GM18508 (cell line): ENCODE measurements at regions not wholly inside any gene's neighbourhood (a gene's known extent, or its start where the extent isn't known, plus 50 kb on each side); places are given as distances from the start of the nearest gene placed in this dataset.
A peak's percentile ranks its signal among the peaks of the same experiment; 100 is the strongest.
"Not testable (repeated sequence)": the region's sequence is repeated elsewhere in the genome, so short reads cannot be mapped to it uniquely, and the experiment has no call there.

Experiments used
- ATAC-seq: cut with Tn5 transposase; IDR thresholded peaks from one replicate; pipeline ENCODE4 v1.9.1; 2021; ENCODE audit warnings: moderate number of reproducible peaks; ENCODE audit not compliant: insufficient read depth, unreplicated experiment

GRCh38 chr7:153158149-153158548 is 398.6 kb downstream of the ACTR3B start:
- ATAC-seq = no peak

DNA sequence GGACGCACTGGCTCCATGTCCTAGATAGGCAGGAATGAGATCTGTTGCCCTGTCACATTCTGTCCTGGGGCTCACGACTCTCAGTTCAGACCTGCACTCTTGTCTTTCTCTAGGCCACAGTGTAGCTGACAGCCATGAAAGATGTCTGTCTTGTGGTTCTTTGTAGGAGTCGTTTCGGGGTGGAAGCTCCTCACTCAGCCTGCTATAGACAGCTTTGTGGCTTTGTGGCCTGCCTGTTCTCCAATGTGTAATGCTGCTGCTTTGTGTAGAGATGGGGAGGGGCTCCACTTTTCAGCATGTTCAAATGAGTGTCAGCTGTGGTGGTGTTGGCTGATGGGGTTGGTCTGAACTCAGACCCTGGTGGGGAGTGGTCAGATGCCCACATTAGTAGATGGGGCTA is 410.7 kb downstream of the ACTR3B start:
- no peak for ATAC-seq

DNA sequence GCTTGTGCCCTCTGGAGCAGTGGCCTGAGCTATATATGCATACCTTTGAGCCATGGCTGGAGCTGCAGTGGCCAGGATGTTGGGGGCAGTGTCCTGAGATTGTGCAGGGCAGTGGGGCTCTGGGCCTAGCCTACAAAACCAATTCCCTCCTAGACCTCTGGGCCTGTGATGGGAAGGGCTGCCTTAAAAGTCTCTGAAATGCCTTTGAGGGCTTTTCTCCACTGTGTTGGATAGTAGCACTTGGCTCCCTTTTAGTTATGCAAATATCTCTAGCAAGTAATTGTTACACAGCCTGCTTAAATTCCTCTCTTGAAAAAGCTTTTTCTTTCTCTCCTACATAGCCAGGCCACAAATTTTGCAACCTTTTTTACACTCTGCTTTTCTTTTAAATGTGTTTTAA is 426.4 kb downstream of the ACTR3B start:
- no peak for ATAC-seq

- ATAC-seq = no peak
These were observed 428.6 kb downstream of the ACTR3B start for GRCh38 chr7:153188161-153188560.

DNA sequence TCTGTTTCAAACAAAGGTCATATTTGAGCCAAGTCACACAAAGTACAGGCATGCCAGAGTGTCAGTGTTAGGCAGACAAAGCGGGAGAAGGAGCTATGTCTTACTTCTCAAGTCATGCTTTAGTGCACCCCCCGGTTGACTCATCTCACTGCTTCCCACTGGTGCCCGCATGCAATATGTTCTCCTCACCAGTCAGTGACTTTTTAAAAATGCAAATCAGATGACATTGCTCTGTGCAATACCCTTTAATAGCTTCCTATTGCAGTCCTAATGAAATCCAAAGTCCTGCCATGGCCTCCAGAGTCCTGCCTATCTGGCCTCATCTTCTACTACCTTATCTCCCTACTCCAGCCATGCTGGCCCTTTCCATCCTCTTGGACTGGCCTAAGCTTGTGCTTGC is 429.1 kb downstream of the ACTR3B start:
- ATAC-seq = no peak

DNA sequence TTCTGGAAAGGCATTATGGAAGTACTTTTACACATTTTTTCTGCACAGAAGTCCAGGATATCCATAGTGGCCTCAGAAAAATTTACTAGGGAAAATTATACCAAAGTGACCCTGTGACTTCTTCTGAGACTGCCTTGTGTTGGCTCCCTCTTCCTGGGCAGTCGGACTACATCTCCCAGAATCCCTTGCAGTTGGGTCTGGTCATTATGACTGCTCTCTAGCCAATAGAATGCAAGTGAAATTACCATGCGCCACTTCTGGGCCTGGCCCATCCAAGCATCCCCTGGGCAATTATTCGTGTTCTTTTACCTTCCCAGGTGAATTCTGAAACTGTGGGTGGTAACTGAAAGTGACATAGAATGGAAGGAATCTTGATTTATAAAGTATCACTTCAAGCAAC is 430.9 kb downstream of the ACTR3B start:
- ATAC-seq = peak; percentile 51

- no peak for ATAC-seq
These were observed 431.4 kb downstream of the ACTR3B start for GRCh38 chr7:153190986-153191385.

DNA sequence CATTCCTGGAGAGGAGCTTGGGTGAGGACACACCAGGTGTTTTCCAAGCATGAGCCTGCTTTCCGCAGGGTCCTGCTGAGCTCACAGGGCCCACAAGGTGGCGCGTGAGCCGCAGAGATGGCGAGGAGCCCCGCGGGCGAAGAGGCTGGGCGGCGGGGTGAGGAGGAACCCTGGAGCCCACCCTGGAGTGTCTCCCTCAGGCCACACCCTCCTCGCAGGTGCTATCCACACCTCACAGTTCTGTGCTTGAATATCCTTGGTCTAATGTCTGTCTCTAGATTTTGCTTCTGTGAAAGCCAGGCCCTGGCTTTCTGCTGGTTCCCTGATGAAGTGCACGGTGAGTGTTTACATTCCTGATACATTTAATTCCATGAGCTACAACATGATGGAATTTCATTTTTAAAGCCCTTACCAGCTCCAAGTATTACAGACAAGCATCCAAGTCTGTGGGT is 433.6 kb downstream of the ACTR3B start:
- no peak for ATAC-seq

DNA sequence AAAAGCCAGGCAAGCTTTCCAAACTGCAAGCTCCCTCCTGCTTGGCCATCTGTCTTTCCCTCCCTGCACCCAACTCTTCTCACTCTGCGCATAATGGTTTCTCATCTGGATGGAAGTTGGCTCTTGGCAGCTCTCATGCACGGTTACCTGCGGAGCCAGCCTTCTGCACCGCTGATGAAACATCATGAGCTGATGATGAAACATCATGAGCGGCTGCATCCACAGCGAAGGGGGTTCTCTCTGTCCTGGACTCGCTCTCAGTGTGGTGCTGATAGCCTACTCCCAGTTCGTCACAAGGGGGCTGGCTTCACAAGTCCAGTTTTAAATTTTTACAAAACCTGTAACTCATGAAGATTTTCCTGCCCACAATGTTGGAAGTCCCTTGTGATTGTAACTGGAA is 457.5 kb downstream of the ACTR3B start:
- ATAC-seq = no peak

DNA sequence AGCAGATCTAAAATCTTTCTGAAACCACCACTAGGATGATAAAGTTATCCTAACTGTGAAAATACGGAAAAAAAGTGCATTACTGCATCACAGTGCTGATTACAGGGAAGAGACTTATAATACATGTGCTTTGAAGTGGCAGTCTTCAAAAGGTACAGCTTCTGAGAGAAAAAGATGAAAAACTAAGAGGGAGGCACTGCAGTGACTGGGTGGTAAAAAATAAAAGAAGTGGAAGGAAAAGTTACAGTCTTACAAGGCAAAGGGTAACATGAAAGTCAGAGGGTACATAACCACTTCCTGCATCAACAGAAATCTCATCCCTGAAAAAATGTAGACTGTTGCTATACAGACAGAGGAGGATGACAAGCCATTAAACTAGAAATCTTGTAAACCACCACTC is 465.3 kb downstream of the ACTR3B start:
- no peak for ATAC-seq

DNA sequence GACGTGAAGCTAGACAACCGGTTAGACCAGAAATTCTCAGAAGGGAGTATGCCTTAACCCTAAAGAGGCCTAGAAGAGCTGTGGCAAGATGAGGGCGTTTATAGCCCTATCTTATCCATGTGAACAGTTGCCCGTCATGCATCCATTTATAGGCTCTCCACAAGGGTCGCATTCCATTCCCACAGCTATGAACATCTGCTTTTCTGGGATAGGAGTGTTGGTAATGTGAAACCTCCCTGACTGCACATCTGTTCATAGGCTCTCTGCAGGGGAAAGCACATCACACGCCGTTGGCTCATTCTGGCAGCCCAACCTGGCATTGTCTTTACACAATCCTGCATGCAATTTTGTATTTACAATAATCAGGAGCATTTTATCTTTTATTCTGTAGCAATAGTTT is 485.6 kb downstream of the ACTR3B start:
- not testable (repeated sequence) for ATAC-seq

- no peak for ATAC-seq
These were observed 486.3 kb downstream of the ACTR3B start for GRCh38 chr7:153245809-153246208.

DNA sequence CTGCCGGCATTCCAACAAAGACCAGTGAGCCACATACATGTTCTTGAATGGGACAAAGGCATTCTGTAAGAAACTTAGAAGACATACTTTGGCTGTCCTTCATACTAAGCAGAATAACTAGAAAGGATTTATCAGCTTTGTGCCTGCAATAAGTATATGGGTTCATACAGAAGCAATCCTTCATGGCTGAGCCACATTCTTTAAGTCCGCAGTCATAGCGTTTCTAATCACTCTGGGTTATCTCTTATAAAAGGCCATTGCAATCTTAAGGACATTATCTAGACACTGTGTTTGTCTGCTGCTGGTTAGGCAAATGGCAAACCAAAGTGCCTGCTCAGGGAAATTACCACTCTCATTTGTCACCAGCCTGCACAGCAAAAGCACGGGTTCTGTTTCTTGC is 488.4 kb downstream of the ACTR3B start:
- no peak for ATAC-seq

DNA sequence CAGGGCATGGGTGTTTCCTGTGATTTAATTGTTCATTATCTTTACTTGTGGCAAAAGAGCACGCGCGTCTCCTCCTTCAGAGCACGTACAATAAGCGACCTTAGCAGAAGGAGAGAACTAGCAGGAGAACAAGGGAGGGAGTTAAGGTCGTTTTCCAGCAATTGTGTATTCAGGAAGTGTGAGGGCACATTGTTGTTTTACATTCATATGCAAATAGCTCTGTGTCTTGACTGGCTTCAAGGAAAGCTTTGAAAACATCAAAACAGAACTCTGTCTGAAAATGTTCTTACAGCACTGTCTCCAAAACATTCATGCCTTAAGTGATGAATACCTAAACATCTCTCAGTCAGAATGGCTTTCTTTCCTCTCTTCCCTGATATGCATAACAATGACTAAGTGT is 499.1 kb downstream of the ACTR3B start:
- ATAC-seq = no peak

DNA sequence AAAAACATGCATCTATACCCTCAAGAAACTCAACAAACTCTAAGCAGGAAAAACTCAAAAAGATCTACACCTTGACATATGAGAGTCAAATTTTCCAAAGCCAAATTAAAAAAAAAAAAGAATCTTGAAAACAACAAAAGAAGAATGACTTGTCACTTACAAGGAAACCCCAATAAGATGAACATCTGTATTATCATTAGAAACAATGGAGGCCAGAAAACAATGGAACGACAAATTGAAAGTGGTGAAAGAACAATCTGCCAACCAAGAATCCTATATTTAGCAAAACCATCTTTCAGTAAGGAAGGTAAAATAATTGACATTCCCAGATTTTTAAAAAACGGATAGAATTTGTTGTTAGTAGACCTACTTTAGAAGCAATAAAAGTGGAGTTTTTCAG is 516.8 kb downstream of the ACTR3B start:
- ATAC-seq = no peak

DNA sequence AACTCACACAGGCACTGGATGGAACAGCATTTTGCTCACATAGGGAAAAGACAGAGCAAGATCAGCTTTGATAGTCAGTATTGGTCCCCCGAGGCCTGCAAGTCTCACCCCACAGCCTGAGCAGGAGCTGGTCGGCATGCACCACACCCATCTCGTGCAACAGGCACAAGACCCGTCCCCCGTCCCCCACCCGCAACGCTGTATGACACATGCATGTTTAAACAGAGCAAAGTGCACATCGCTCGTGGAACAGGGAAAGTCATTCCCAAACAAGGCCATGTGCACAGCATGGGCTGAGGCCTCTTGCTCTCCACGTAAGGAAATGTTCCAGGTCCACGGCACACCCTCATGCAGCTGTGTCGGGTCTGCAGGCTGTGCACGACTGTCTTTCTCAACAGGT is 527.2 kb downstream of the ACTR3B start:
- no peak for ATAC-seq

GRCh38 chr7:153290066-153290465 is 530.5 kb downstream of the ACTR3B start:
- ATAC-seq = no peak

DNA sequence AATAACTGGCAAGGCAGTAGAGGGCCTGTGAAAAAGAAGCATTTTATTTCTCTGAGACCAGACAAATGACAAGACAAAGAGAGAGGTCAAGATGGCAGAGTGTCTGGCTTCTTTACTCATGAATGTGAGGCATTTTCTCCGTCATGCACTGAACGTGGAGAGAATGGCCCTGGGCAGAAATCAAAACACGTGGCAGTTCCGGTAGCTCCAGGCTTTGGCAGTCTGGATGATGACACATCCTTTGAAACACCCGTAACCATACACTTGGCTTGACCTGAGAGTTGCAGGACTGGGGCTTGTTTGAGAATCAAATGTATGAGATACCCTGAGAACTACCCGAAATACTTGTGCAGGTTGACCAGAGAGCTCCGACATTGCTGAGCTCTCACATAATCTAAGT is 537.6 kb downstream of the ACTR3B start:
- ATAC-seq = no peak

GRCh38 chr7:153301936-153302335 is 542.4 kb downstream of the ACTR3B start:
- ATAC-seq = no peak

DNA sequence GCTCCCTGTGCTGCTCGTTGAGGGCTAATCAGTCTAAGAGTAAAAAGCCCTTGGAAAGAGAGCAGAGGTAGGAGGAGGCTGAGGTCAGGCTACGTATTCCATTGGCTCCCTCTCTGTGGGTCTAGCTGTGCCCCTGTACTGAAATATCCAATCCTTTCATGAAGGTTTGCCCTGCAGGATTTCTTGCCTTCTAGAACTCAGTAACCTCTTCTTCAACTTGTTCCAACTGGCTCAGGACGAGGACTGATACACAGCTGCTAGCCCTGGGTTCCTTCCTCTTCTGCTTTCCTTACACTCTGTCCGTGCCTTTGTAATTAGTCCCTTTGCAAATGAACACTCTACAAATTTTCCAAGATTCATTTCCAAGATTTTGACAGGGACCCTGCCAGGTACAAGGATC is 560.5 kb downstream of the ACTR3B start:
- no peak for ATAC-seq

GRCh38 chr7:153320681-153321080 is 561.1 kb downstream of the ACTR3B start:
- ATAC-seq = no peak

GRCh38 chr7:153322991-153323390 is 563.4 kb downstream of the ACTR3B start:
- no peak for ATAC-seq

GRCh38 chr7:153324094-153324493 is 564.5 kb downstream of the ACTR3B start:
- no peak for ATAC-seq
